ENCODE measurements at regions not wholly inside any gene's neighbourhood (a gene's known extent, or its start where the extent isn't known, plus 50 kb on each side); places are given as distances from the start of the nearest gene placed in this dataset.
"Not testable (repeated sequence)": the region's sequence is repeated elsewhere in the genome, so short reads cannot be mapped to it uniquely, and the experiment has no call there.

- DNase-seq (ENCODE audit: low read depth in 4 of 4, low spot score in 1 of 4), result no peak
These were observed 52.7 kb upstream of the CRIM1 start for GRCh38 chr2:36302911-36303310.

- DNase-seq (ENCODE audit: low read depth in 4 of 4, low spot score in 1 of 4), result no peak
These were observed 53.7 kb upstream of the CRIM1 start for GRCh38 chr2:36301843-36302242.

- DNase-seq (ENCODE audit: low read depth in 4 of 4, low spot score in 1 of 4), result no peak
These were observed 54.9 kb upstream of the CRIM1 start for GRCh38 chr2:36300697-36301096.

GRCh38 chr2:36296798-36297197, 58.8 kb upstream of the CRIM1 start:
- no peak for DNase-seq (ENCODE audit: low read depth in 4 of 4, low spot score in 1 of 4)

- DNase-seq (ENCODE audit: low read depth in 4 of 4, low spot score in 1 of 4), result peak in 1 of 4 experiments; percentile 2
These were observed 61.3 kb upstream of the CRIM1 start for GRCh38 chr2:36294316-36294721.

- no peak for DNase-seq (ENCODE audit: low read depth in 4 of 4, low spot score in 1 of 4)
These were observed 65.2 kb upstream of the CRIM1 start for GRCh38 chr2:36290306-36290856.

- DNase-seq (ENCODE audit: low read depth in 4 of 4, low spot score in 1 of 4), result no peak
These were observed 65.8 kb upstream of the CRIM1 start for GRCh38 chr2:36289731-36290130.

GRCh38 chr2:36287363-36288275, 68.0 kb upstream of the CRIM1 start:
- DNase-seq (ENCODE audit: low read depth in 4 of 4, low spot score in 1 of 4), result no peak

- DNase-seq (ENCODE audit: low read depth in 4 of 4, low spot score in 1 of 4), result not testable (repeated sequence)
These were observed 76.1 kb upstream of the CRIM1 start for GRCh38 chr2:36279506-36279905.

GRCh38 chr2:36277881-36278523, 77.6 kb upstream of the CRIM1 start:
- no peak for DNase-seq (ENCODE audit: low read depth in 4 of 4, low spot score in 1 of 4)

GRCh38 chr2:36277146-36277808, 78.3 kb upstream of the CRIM1 start:
- DNase-seq (ENCODE audit: low read depth in 4 of 4, low spot score in 1 of 4), result peak in 2 of 4 experiments; percentile 5 to 21

- no peak for DNase-seq (ENCODE audit: low read depth in 4 of 4, low spot score in 1 of 4)
These were observed 84.3 kb upstream of the CRIM1 start for GRCh38 chr2:36271266-36271665.

- DNase-seq (ENCODE audit: low read depth in 4 of 4, low spot score in 1 of 4), result no peak
These were observed 84.8 kb upstream of the CRIM1 start for GRCh38 chr2:36270758-36271157.

GRCh38 chr2:36267194-36267593, 88.4 kb upstream of the CRIM1 start:
- no peak for DNase-seq (ENCODE audit: low read depth in 4 of 4, low spot score in 1 of 4)

- DNase-seq (ENCODE audit: low read depth in 4 of 4, low spot score in 1 of 4), result no peak
These were observed 88.9 kb upstream of the CRIM1 start for GRCh38 chr2:36266536-36267121.

- DNase-seq (ENCODE audit: low read depth in 4 of 4, low spot score in 1 of 4), result no peak
These were observed 93.0 kb upstream of the CRIM1 start for GRCh38 chr2:36262581-36262980.

- no peak for DNase-seq (ENCODE audit: low read depth in 4 of 4, low spot score in 1 of 4)
These were observed 99.7 kb upstream of the CRIM1 start for GRCh38 chr2:36255863-36256262.

- DNase-seq (ENCODE audit: low read depth in 4 of 4, low spot score in 1 of 4), result no peak
These were observed 102.5 kb upstream of the CRIM1 start for GRCh38 chr2:36253086-36253485.

GRCh38 chr2:36246320-36246990, 109.1 kb upstream of the CRIM1 start:
- DNase-seq (ENCODE audit: low read depth in 4 of 4, low spot score in 1 of 4), result no peak

- no peak for DNase-seq (ENCODE audit: low read depth in 4 of 4, low spot score in 1 of 4)
These were observed 109.9 kb upstream of the CRIM1 start for GRCh38 chr2:36245651-36246050.

- DNase-seq (ENCODE audit: low read depth in 4 of 4, low spot score in 1 of 4), result no peak
These were observed 117.5 kb upstream of the CRIM1 start for GRCh38 chr2:36238106-36238505.
